Heart left ventricle (tissue), 16 donors: ENCODE measurements at regions not wholly inside any gene's neighbourhood (a gene's known extent, or its start where the extent isn't known, plus 50 kb on each side); places are given as distances from the start of the nearest gene placed in this dataset.
A peak's percentile ranks its signal among the peaks of the same experiment; 100 is the strongest.
"Not testable (repeated sequence)": the region's sequence is repeated elsewhere in the genome, so short reads cannot be mapped to it uniquely, and the experiment has no call there.

Experiments used
- ATAC-seq, 4 donors: fragments of 200-7000 bp; cut with Tn5 transposase; one replicate each; pipeline ENCODE4 v1.9.1; 2020 to 2022; ENCODE audit warnings: moderate library complexity in 4 of 4, mild to moderate bottlenecking in 3 of 4, moderate number of reproducible peaks in 1 of 4
- DNase-seq, 5 donors: peaks; one replicate each; pipeline ENCODE4 v3.0.0-alpha.2; 2020
- H3K27ac ChIP-seq, 12 donors: fragments of 200-600 bp; sonication (generic) in 4 of 12; one replicate each; pipeline versions ENCODE4 v1.5.0 to v1.8.0; 2016 to 2022; ENCODE audit warnings: mild to moderate bottlenecking in 2 of 12
- H3K27me3 ChIP-seq, 9 donors: fragments of 200-600 bp; sonication (generic) in 2 of 9; one replicate each; pipeline versions ENCODE4 v1.5.1 to v1.8.0; 2016 to 2022; ENCODE audit warnings: mild to moderate bottlenecking in 3 of 9
- H3K36me3 ChIP-seq, 9 donors: fragments of 200-600 bp; sonication (generic) in 2 of 9; one replicate each; pipeline versions ENCODE4 v1.5.0 to v1.8.0; 2018 to 2022; ENCODE audit warnings: mild to moderate bottlenecking in 2 of 9
- H3K4me1 ChIP-seq, 12 donors: fragments of 200-600 bp; sonication (generic) in 4 of 12; one replicate each; pipeline versions ENCODE4 v1.5.0 to v1.8.0; 2016 to 2022; ENCODE audit warnings: mild to moderate bottlenecking in 3 of 12
- H3K4me3 ChIP-seq, 12 donors: fragments of 200-600 bp; sonication (generic) in 4 of 12; one replicate each; pipeline versions ENCODE4 v1.5.0 to v1.8.0; 2017 to 2022; ENCODE audit warnings: mild to moderate bottlenecking in 9 of 12, moderate library complexity in 4 of 12
- H3K9me3 ChIP-seq, 12 donors: fragments of 200-600 bp; sonication (generic) in 4 of 12; one replicate each; pipeline versions ENCODE4 v1.5.0 to v1.8.0; 2016 to 2022; ENCODE audit warnings: mild to moderate bottlenecking in 1 of 12
- POLR2A ChIP-seq, 2 donors: fragments of 450-650 bp; IDR thresholded peaks; one replicate each; pipeline ENCODE4 v1.6.1; 2017; ENCODE audit warnings: antibody characterized with exemption in 2 of 2, mild to moderate bottlenecking in 2 of 2, moderate library complexity in 2 of 2
- WGBS, 4 donors: extraction: QIAGEN DNeasy Blood & Tissue Kit in 2 of 4; methylation state at CpG; one replicate each; pipeline versions ENCODE4 v1.1.5 to v1.1.7; 2013 to 2018; 5-methylcytosine and 5-hydroxymethylcytosine counted together
- intact Hi-C, 10 donors: fragments of 100-400 bp; cut with DNase I; formaldehyde crosslinking; loops; one replicate each; pipeline versions ENCODE4 v1.11.1 to v1.14.2; 2022
- TF ChIP-seq, protein P1 (sequence below), 12 donors: fragments of 200-600 bp; sonication (generic) in 4 of 12; IDR thresholded peaks; one replicate each; pipeline versions ENCODE4 v1.5.0 to v1.8.0; 2018 to 2022; ENCODE audit warnings: antibody characterized with exemption in 12 of 12, mild to moderate bottlenecking in 5 of 12
- donor health status: ischemic (EF 13 %, LVEDD 7.1; RV severe dilation, severe dysfunction).
- donor health status: healthy with polysubstance abuse.
- donor health status: DM: no; HTN: yes; CAD: no.
- donor health status: DM: no; HTN: no; CAD: no.
- donor health status: ischemic (EF 25% LVEDD 6.9; RV normal size, moderate dysfunction).
- donor health status: ischemic (EF 25% LVEDD 5.7; RV mildly dilated, moderate dysfunction).
- donor health status: healthy.
- donor health status: DM: yes; HTN: yes; CAD: no.
- donor health status: ischemic (EF 35%, LVEDD 5.7; RV mildly dilated, moderate dysfunction).
- donor health status: nonischemic (EF 11% LVEDD 7.7; RV severe dilation, severe dysfunction).
- donor health status: DM: yes; HTN: yes; CAD: no.
- donor health status: PGD.
- donor health status: ischemic (EF 29% LVEDD 5.4; RV normal size, mild dysfunction).
- donor health status: nonischemic (EF 23%, LVEDD 6.1; RV moderate dilation, normal function).

DNA sequence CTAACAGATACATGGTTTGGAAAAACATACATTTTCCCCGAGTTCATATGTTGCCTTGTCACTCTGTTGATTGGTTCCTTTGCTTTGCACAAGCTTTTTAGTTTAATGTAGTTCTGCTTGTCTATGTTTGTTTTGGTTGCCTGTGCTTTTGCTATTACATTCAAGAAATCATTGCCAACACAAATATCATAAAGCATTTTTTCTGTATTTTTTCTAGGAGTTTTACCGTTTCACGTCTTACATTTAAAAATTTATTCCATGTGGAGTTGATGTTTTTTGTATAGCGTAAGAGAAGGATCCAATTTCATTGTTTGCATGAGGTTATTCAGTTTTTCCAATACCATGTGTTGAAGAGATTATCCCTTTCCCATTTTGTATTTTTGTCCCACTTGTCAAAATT, 941.9 kb upstream of the ADAMTS5 start:
- H3K4me3 ChIP-seq, H3K9me3 ChIP-seq, intact Hi-C loops, H3K27me3 ChIP-seq, H3K27ac ChIP-seq, H3K4me1 ChIP-seq, DNase-seq, ATAC-seq, H3K36me3 ChIP-seq: not testable (repeated sequence)
- WGBS, 4 donors = 84 to 90% (median 85%) methylated on average over 4 of the region's 4 CpGs

DNA sequence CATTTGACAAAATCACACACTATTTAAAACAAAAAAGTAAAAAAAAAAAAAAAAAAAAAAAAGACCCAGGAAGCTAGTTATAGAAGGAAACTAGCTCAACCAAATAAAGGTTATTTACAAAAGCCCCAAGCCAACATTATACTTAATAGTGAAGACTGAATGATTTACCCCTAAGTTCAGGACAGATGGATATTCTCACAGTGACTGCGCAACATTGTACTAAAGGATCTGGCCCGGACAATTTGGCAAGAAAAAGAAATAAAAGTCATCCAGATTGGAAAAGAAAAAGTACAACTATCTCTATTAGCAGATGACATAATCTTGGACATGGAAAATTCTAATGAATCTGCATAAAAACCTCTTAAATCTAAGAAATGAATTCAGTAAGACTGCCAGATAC, 936.0 kb upstream of the ADAMTS5 start:
- H3K27me3 ChIP-seq, H3K4me3 ChIP-seq, H3K4me1 ChIP-seq, H3K36me3 ChIP-seq, intact Hi-C loops, H3K9me3 ChIP-seq, ATAC-seq: not testable (repeated sequence)
- WGBS, 4 donors = 67 to 84% (median 74%) methylated on average over 2 of the region's 2 CpGs
- peak overlapping the region in 1 of 12 donors; percentile 25 for H3K27ac ChIP-seq
- DNase-seq = peak in 1 of 5 donors; percentile 24

DNA sequence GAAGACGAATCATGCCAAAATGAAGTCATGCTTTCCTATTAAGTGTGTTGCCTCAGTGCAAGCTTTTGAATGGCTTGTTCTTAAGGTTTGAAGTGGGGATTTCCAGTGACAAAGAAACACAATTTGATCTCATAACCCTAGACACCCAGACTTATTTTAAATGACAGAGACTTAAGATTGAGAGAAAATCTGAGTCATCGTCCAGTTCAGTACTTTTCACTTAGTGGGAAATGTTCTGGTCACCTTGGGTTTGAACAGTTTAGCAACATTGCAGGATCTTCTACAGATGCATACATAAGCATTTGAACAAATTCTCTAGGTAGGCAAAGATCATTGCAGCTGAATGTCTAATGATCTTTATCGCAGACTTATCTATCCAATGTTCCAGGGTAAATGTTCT, 926.7 kb upstream of the ADAMTS5 start:
- H3K27ac ChIP-seq, H3K27me3 ChIP-seq, H3K9me3 ChIP-seq, H3K4me1 ChIP-seq, ATAC-seq, DNase-seq, H3K4me3 ChIP-seq, intact Hi-C loops, H3K36me3 ChIP-seq: not testable (repeated sequence)
- WGBS, 4 donors = 84 to 89% (median 87%) methylated on average over 2 of the region's 3 CpGs

DNA sequence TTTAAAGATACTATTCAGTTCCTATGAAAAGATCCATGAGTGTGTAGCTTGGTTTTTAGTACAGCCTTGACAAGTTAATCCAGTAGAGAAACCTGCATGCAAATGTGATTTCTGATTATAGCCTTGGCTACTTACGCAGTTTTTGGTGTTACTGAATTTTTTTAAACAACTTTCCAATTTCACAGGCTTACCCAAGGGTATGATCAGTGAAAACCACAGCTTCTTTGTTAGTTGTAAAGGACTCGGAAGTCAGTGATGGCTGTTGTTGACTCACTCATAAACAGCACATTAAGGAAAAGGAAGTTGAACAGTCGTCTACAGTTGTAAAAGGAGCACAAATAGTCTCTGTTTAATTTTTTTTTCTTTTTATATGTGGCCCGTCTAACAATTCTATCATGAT, 924.6 kb upstream of the ADAMTS5 start:
- DNase-seq, H3K36me3 ChIP-seq, H3K9me3 ChIP-seq, H3K4me1 ChIP-seq, H3K27me3 ChIP-seq, H3K4me3 ChIP-seq, intact Hi-C loops: not testable (repeated sequence)
- peak overlapping the region in 1 of 12 donors; percentile 42 for H3K27ac ChIP-seq
- WGBS, 4 donors = 52 to 66% (median 59%) methylated on average over 4 of the region's 4 CpGs
- peak in 1 of 4 donors; percentile 71 for ATAC-seq

DNA sequence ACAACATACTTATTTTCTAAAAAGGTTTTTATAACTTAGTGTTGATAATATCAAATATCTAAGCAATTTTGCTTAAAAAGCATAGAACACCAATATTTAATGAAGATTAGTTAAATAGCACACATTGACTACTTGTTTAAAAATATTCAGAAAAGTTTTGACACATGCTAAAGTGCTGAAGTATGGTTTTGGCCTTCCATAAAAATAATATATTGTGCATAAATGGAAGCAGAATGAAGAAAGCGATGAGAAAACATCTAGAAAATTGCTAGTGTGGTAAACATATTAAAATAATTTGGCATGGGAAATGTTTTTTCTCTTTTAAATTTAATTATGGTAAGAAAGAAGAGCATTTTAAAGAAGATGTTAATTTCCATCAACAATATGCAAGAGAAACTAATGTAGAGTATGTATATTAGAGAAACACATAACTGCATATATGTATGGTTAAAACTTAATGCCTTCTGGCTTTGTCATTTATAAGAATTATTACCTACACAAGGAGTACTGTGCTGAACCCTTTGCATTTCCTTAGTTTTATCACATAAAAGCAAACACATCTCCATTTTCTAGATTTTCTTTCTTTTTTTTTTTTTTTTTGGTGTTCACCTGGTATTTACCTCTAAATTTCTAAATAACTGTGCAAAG, 921.0 kb upstream of the ADAMTS5 start:
- H3K4me1 ChIP-seq, ATAC-seq, H3K9me3 ChIP-seq, H3K27ac ChIP-seq, intact Hi-C loops, H3K27me3 ChIP-seq, H3K4me3 ChIP-seq, DNase-seq, H3K36me3 ChIP-seq: not testable (repeated sequence)
- WGBS, 4 donors = 95 to 100% (median 97%) methylated on average over 1 of the region's 1 CpG

DNA sequence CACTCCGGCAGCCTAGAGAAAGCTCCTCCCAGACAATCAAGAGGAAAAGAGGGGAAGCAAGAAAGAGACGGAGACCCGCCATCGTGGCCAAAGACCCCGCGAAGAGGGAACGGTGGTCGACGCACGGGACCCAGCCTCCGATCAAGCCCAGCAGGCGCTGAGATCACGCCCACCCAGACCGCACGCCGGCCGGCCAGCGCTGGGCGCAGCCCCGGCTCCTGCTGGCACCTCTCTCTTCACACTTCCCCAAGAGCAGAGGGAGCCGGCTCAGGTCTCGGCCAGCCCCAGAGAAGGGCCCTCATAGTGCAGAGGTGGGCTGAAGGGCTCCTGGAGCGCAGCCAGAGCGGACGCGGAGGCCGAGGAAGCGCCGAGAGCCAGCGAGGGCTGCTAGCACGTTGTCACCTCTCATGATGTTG, 918.4 kb upstream of the ADAMTS5 start:
- no peak for ATAC-seq
- WGBS, 4 donors = 94 to 97% (median 96%) methylated on average over 31 of the region's 31 CpGs
- intact Hi-C loops = no loop called here
- Histone ChIP-seq H3K27me3 (no peaks in the 10 kb centered on the region), H3K36me3 (no peaks in the 10 kb centered on the region), H3K9me3 (no peaks in the 10 kb centered on the region), H3K4me3 (no peak overlapping the region), H3K27ac (no peak overlapping the region), H3K4me1 (no peaks in the 10 kb centered on the region)
- no peak for TF ChIP-seq POLR2A (IDR thresholded peaks at IDR 0.05)
- TF ChIP-seq, protein P1, sequence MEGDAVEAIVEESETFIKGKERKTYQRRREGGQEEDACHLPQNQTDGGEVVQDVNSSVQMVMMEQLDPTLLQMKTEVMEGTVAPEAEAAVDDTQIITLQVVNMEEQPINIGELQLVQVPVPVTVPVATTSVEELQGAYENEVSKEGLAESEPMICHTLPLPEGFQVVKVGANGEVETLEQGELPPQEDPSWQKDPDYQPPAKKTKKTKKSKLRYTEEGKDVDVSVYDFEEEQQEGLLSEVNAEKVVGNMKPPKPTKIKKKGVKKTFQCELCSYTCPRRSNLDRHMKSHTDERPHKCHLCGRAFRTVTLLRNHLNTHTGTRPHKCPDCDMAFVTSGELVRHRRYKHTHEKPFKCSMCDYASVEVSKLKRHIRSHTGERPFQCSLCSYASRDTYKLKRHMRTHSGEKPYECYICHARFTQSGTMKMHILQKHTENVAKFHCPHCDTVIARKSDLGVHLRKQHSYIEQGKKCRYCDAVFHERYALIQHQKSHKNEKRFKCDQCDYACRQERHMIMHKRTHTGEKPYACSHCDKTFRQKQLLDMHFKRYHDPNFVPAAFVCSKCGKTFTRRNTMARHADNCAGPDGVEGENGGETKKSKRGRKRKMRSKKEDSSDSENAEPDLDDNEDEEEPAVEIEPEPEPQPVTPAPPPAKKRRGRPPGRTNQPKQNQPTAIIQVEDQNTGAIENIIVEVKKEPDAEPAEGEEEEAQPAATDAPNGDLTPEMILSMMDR (IDR thresholded peaks at IDR 0.05) = no peak
- DNase-seq = peak in 2 of 5 donors; percentile 21 to 46

DNA sequence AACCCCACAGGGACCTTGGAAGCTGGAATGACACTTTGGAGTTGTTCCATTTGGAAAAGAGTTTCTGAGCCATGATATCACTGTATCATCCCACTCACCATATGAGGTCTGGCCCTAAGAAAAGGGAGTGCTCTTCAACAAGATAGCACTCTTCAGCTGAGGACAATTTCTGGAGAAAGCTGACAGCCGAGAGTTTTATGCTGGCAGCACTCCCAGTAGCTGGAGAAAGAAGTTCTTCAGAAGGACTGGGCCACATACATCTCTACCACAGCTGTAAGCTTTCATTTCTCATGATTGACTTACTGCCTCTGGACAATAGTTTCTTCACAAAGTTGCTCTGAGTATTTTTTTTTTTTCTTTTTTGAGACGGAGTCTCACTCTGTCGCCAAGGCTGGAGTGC, 914.4 kb upstream of the ADAMTS5 start:
- H3K9me3 ChIP-seq, ATAC-seq, H3K4me3 ChIP-seq, intact Hi-C loops, H3K27me3 ChIP-seq, H3K4me1 ChIP-seq, H3K36me3 ChIP-seq: not testable (repeated sequence)
- WGBS, 4 donors = 51 to 82% (median 65%) methylated on average over 3 of the region's 3 CpGs
- H3K27ac ChIP-seq = peak overlapping the region in 4 of 12 donors; percentile 27 to 55 (median 27)
- DNase-seq = peak in 4 of 5 donors; percentile 37 to 65 (median 56)

DNA sequence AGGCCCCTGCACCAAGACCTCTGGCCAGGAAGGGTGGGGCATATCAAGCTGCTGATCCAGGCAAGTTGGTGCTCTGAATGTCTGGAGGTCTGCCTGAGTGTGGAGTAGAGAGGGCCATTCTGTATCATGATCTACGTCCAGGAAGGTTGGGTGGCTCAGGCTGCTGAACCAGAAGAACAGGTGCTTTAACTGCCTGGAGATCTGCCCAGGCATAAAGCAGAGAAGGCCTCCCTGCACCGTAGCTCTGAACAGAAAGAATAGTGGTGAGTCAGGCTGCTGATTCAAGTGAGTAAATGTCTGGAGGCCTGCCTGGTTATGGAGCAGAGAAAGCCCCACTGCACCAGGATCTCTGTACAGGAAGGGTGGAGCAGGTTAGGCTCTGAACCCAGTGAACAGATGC, 905.5 kb upstream of the ADAMTS5 start:
- 68 to 100% (median 72%) methylated on average over 1 to 2 of the region's 2 CpGs for WGBS, 4 donors
- H3K27ac ChIP-seq, intact Hi-C loops, H3K36me3 ChIP-seq, DNase-seq, H3K4me3 ChIP-seq, ATAC-seq, H3K27me3 ChIP-seq, H3K4me1 ChIP-seq: not testable (repeated sequence)
- peaks cover 0 to 10% (median 3%) of the 10 kb centered on the region in 12 donors for H3K9me3 ChIP-seq

DNA sequence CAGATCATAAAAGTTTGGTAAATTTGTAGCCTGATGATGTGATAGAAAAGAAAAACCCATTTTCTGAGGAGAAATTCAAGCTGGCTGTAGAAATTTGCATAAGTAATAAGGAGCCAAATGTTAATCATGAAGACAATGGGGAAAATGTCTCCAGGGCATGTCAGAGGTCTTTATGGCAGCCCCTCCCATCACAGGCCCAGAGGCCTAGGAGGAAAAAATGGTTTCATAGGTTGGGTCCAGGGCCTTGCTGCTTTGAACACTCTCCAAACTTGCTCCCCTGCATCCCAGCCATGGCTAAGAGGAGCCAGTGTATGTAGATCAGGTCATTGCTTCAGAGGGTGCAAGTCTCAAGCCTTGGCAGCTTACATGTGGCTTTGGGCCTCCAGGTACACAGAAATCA, 903.9 kb upstream of the ADAMTS5 start:
- H3K36me3 ChIP-seq, intact Hi-C loops, H3K27me3 ChIP-seq, ATAC-seq, DNase-seq, H3K4me3 ChIP-seq, H3K4me1 ChIP-seq, H3K27ac ChIP-seq: not testable (repeated sequence)
- H3K9me3 ChIP-seq = peaks cover 0 to 10% (median 3%) of the 10 kb centered on the region in 12 donors

DNA sequence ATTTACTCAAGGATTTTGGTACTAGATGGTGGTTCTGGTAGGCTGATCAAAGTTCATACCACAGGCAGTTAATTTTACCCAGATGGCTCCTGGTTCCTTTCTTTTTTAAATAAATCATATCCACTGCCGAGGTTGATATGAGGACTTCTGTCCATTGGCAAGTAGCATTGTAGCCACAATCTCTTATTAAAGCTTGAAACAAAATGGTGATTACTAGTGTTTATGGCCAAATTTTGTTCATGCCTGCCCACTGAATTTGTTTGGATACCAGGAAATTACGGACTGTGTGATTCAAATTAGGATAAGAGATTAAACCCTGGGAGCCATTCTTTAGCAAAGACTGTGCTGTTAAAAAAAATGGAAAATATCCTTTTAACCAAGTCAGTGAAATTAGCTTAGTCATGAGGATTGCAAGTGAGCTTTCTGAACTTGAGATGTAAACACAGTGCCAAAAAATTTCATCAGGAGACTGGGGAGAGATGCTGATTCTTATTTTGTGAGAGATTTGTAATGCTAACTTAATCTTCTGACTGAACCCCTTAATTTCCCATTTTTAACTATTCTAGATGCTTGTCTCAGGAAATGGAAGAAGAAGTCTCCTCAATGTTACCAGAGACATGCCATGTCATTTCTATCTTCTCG, 893.5 kb upstream of the ADAMTS5 start:
- WGBS, 4 donors = 62 to 73% (median 66%) methylated on average over 3 of the region's 3 CpGs
- H3K36me3 ChIP-seq, H3K27me3 ChIP-seq, H3K9me3 ChIP-seq, ATAC-seq, DNase-seq, intact Hi-C loops, H3K27ac ChIP-seq, H3K4me3 ChIP-seq: not testable (repeated sequence)
- peaks cover 0 to 12% (median 0%) of the 10 kb centered on the region in 12 donors for H3K4me1 ChIP-seq
